Renal cortex interstitium (tissue), 11 donors: ENCODE measurements at regions not wholly inside any gene's neighbourhood (a gene's known extent, or its start where the extent isn't known, plus 50 kb on each side); places are given as distances from the start of the nearest gene placed in this dataset.
"Not testable (repeated sequence)": the region's sequence is repeated elsewhere in the genome, so short reads cannot be mapped to it uniquely, and the experiment has no call there.

Experiments used
- DNase-seq, 11 donors: peaks; one replicate each; pipeline ENCODE4 v3.0.0-alpha.2; 2013; ENCODE audit warnings: low read depth in 9 of 11, low spot score in 4 of 11; ENCODE audit errors: extremely low read depth in 1 of 11

DNA sequence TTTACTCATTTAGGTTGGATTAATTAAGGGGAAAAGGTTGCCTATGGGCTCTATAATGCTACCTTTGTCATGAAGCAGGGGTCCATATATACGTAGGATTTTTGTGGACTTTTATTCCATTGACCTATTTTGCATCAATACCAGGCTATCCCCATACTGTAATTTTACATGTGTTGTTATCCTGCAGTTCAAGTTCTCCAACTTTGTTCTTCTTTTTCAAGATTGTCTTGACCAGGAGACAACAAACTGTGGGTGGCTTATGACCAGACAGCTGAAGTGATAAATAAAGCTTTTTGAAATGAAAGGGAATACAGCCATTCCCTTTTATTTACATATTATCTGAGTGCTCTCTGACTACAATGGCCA, 345.7 kb downstream of the BARHL2 start:
- no peak for DNase-seq

DNA sequence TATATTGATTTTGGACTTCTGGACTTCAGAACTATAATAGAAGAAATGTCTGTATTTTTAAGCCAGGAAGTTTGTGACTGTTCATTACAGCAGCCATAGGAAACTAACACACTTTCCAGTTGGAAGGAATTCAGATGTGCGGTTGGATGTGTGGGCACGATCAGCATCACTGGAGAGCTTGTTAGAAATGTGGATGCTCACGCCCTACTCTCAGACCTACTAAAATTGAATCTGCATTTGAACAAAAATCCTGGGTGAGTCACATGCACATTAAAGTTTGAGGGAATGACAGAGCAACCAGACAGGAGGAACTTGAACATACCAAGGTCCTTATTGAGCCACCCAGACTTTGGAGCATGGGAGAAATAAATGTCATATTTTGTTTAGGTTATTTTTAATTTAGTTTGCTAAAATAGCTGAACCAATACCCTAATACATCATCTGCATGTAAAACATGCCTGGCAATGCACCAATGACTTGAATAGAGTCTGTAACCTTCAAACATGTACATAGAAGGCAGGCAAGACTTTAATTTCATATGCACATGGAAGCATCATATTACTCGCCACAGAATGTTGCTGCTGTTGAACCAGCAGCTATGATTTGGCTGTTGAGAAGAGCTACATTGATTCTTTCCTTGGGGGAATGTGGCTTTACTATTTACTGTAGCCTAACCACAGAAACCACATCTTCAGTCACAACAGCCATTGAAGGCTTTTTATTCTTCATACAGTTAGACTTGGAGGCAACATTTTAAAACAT, 346.2 kb downstream of the BARHL2 start:
- no peak for DNase-seq

DNA sequence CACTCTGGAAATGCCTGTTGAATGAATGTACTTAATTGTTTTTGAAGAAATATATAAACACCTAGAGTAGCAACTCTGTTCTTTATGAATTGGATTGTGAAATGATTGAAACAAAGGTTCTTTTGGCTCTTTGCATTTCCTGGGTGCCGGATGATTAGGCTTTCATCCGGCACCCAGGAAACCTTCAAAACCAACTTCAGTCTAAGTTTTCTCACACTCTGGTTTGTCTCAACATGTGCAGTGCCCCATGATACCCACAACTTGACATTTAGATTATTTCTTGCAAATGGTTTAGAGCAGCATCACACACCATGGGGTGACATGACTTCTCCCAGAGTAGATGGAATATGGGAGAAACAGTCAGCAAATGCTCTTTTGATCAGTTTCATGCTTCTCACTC, 354.9 kb downstream of the BARHL2 start:
- no peak for DNase-seq

DNA sequence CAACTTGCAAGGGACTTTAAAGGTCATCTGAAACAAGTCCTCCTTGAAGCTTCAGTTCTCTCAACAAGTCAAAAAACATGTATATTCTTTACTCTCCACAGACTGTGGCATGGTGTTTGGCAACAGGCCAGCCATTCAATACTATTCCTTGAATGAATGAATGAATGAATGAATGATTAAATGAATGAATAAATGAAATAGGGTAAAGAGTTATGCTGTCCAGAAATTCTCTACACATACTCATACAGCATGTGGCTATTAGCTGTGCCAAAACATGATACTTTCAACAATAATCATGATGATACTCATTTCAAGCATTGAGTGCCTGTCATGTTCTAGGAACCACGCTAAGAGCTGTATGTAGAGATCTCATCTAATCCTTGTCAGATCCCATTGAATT, 356.1 kb downstream of the BARHL2 start:
- DNase-seq, result no peak

- DNase-seq, result no peak
These were observed 357.1 kb downstream of the BARHL2 start for GRCh38 chr1:90359994-90360393.

- DNase-seq, result no peak
These were observed 358.7 kb downstream of the BARHL2 start for GRCh38 chr1:90358448-90358847.

- DNase-seq, result no peak
These were observed 359.1 kb downstream of the BARHL2 start for GRCh38 chr1:90357995-90358394.

DNA sequence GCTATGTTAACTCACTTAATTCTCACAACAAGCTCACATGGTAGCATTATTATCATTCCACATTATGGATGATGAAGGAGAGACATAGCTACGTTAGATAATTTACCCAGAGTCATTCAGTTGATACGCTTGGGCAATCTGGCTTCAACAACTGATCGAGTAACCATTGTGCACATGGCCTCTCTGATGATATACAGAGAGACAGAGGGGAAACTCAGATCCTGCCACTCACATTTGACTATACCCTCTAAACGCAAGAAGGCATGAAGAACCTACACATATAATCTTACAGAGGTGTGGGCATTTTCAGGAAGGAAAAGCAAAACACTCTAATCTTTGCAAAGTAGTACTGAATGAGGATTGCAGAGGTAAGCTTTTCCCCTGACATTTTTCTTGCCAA, 360.1 kb downstream of the BARHL2 start:
- no peak for DNase-seq

DNA sequence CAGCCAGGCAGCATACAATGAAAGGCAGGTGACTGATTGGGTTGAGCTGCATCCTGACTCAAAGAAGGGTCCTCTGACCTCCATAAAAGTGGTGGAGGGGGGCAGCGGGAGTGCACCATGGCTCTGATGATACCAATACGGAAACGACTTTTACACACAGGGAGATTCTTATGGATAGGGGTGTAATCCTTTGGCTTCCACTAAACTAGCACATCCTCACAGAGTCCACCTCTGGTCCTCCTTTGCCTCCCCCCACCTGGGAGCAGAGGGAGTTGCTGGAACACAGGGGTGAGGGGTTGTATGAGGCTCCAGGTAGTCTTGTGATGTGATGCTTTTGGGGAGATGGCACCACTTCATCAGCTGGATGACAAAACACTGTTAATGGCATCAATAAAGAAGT, 361.0 kb downstream of the BARHL2 start:
- DNase-seq, result no peak

GRCh38 chr1:90354704-90355103, 359.8 kb downstream of the ZNF326 start:
- DNase-seq, result no peak

GRCh38 chr1:90351019-90351418, 356.1 kb downstream of the ZNF326 start:
- DNase-seq, result no peak

DNA sequence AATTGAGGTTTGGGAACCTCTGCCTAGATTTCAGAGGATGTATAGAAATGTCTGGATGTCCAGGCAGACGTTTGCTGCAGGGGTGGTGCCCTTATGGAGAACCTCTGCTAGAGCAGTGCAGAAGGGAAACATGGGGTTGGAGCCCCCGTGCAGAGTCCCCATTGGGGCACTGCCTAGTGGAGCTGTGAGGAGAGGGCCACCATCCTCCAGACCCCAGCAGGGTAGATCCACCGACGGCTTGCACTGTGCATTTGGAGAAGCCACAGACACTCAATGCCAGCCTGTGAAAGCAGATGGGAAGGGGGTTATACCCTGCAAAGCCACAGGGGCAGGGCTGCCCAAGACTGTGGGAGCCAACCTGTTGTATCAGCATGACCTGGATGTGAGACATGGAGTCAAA, 354.6 kb downstream of the ZNF326 start:
- DNase-seq, result no peak

DNA sequence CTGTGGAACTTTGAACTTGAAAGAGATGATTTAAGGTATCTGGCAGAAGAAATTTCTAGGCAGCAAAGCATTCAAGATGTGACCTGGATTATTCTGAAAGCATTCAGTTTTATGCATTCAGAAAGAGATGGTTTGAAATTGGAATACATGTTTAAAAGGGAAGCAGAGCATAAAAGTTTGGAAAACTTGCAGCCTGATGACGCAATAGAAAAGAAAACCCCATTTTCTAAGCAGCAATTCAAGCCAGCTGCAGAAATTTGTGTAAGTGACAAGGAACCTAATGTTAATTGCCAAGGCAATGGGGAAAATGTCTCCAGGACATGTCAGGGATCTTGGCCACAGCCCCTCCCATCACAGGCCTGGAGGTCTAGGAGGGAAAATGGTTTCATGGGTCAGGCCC, 354.0 kb downstream of the ZNF326 start:
- no peak for DNase-seq

DNA sequence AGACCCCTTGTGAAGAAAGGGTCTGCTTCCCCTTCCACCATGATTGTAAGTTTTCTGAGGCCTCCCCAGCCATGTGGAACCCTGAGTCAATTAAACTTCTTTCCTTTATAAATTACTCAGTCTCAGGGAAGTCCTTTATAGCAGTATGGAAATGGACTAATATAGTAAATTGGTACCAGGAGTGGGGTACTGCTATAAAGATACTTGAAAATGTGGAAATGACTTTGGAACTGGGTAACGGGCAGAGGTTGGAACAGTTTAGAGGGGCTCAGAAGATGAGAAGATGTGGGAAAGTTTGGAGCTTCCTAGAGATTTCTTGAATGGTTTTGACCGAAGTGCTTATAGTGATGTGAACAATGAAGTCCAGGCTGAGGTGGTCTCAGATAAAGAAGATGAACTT, 353.5 kb downstream of the ZNF326 start:
- not testable (repeated sequence) for DNase-seq

- no peak for DNase-seq
These were observed 352.5 kb downstream of the ZNF326 start for GRCh38 chr1:90347366-90347765.

- DNase-seq, result no peak
These were observed 351.8 kb downstream of the ZNF326 start for GRCh38 chr1:90346757-90347156.

DNA sequence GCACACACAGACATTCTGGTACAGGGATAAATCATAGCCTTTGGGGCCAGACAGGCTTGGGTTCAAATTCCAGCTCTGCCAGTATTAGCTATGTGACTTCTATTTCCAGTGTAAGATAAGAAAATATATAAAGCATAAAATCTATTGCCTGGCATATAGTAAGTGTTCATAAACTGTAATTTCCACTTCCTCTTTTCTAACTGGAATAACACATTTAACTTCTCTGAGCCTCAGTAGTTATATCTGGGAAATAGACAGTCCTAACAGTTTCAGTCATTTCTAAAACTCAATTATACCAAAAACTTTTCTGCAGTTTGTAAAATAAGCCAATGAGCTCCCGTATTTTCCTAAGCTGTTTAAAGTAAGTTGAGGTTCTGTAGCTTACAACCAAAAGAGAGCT, 351.4 kb downstream of the ZNF326 start:
- DNase-seq, result no peak

- no peak for DNase-seq
These were observed 350.2 kb downstream of the ZNF326 start for GRCh38 chr1:90344963-90345730.

DNA sequence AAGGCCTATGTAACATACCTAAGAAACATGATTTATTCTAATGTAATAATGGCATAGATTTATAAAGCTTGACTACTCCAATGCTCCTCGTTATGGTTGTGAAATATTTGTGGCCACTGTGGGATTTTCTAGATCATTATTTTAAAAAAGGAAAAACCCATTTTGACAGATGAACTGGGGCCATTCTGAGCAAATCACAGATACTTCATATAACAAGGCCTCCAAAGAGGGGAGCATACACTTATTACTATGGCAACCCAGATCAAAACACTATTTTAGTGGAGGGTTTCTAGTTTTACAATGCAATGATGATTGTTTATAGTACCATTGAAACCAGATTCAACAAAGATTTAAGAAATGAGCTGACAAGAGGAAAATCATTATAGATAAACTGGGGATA, 346.6 kb downstream of the ZNF326 start:
- no peak for DNase-seq

GRCh38 chr1:90340606-90341005, 345.7 kb downstream of the ZNF326 start:
- DNase-seq, result no peak

GRCh38 chr1:90339811-90340210, 344.9 kb downstream of the ZNF326 start:
- DNase-seq, result no peak
